ENCODE measurements at regions not wholly inside any gene's neighbourhood (a gene's known extent, or its start where the extent isn't known, plus 50 kb on each side); places are given as distances from the start of the nearest gene placed in this dataset.

GRCh38 chr2:82260521-82260920, 1956.0 kb upstream of the LRRTM1 start:
- TF ChIP-seq POLR2A (IDR thresholded peaks at IDR 0.05; ENCODE audit: low read length) = no peak
- no peak for TF ChIP-seq GATA1 (IDR thresholded peaks at IDR 0.05; ENCODE audit: low read depth, low read length)
